PC-9 (cell line): ENCODE measurements at regions not wholly inside any gene's neighbourhood (a gene's known extent, or its start where the extent isn't known, plus 50 kb on each side); places are given as distances from the start of the nearest gene placed in this dataset.

Source experiments
- BruUV-seq: library from RNA; stranded (reverse); fragments of 400-500 nt; replicated peaks from 2 replicates; lab custom pipeline; 2021; lab: Mats Ljungman, UMichigan
- CTCF ChIA-PET: fragments of 300-600 bp; sonication (Branson Sonifier 250); formaldehyde crosslinking; loops from one replicate; lab custom pipeline; 2022; ENCODE audit warnings: antibody characterized with exemption; lab: Charles Lee
- POLR2A ChIA-PET: fragments of 300-600 bp; sonication (Branson Sonifier 250); formaldehyde crosslinking; loops from one replicate; lab custom pipeline; 2022; ENCODE audit warnings: antibody characterized with exemption; ENCODE audit not compliant: unreplicated experiment; lab: Charles Lee
- DNase-seq, 2 experiments: peaks; one replicate each; pipeline versions ENCODE4 v3.0.0 to v3.0.0-alpha.2; 2015 to 2022; ENCODE audit warnings: mixed read lengths in 1 of 2
- H2AFZ ChIP-seq: fragments of 200-600 bp; sonication (generic); 2 replicates; pipeline ENCODE4 v1.8.1; 2017; ENCODE audit warnings: antibody characterized with exemption
- H3F3A ChIP-seq: fragments of 200-600 bp; sonication (generic); 2 replicates; pipeline ENCODE4 v1.8.1; 2017; ENCODE audit warnings: antibody characterized with exemption, mild to moderate bottlenecking, low read depth; ENCODE audit not compliant: insufficient read depth
- H3K27ac ChIP-seq: fragments of 200-600 bp; sonication (generic); 2 replicates; pipeline ENCODE4 v1.6.1; 2016; ENCODE audit warnings: mixed run types
- H3K27me3 ChIP-seq: fragments of 200-600 bp; sonication (generic); 2 replicates; pipeline ENCODE4 v1.6.1; 2016; ENCODE audit warnings: low read depth, mixed run types; ENCODE audit not compliant: insufficient read depth
- H3K36me3 ChIP-seq: fragments of 200-600 bp; sonication (generic); 2 replicates; pipeline ENCODE4 v1.6.1; 2016; ENCODE audit warnings: low read depth, mixed run types
- H3K4me1 ChIP-seq: fragments of 200-600 bp; sonication (generic); replicated peaks from 2 replicates; pipeline ENCODE4 v1.6.1; 2016; ENCODE audit warnings: mixed run types; ENCODE audit not compliant: insufficient read depth
- H3K4me2 ChIP-seq: fragments of 200-600 bp; sonication (generic); 2 replicates; pipeline ENCODE4 v1.6.1; 2017; ENCODE audit warnings: mixed run types
- H3K4me3 ChIP-seq: fragments of 200-600 bp; sonication (generic); 2 replicates; pipeline ENCODE4 v1.6.1; 2016; ENCODE audit warnings: mixed run types
- H3K79me2 ChIP-seq: fragments of 200-600 bp; sonication (generic); 2 replicates; pipeline ENCODE4 v1.6.1; 2017; ENCODE audit warnings: low read depth, mixed run types
- H3K9me2 ChIP-seq: fragments of 200-600 bp; sonication (generic); 2 replicates; pipeline ENCODE4 v1.8.1; 2017; ENCODE audit warnings: mild to moderate bottlenecking; ENCODE audit not compliant: insufficient read depth
- H3K9me3 ChIP-seq: fragments of 200-600 bp; sonication (generic); 2 replicates; pipeline ENCODE4 v1.8.1; 2016; ENCODE audit warnings: low read depth; ENCODE audit not compliant: insufficient read depth
- H4K20me1 ChIP-seq: fragments of 200-600 bp; sonication (generic); 2 replicates; pipeline ENCODE4 v1.8.1; 2017; ENCODE audit not compliant: insufficient read depth
- EZH2 ChIP-seq: fragments of 200-600 bp; sonication (generic); IDR thresholded peaks from 2 replicates; pipeline ENCODE4 v1.8.0; 2017; ENCODE audit warnings: antibody characterized with exemption, low read depth
- intact Hi-C: fragments of 100-400 bp; cut with micrococcal nuclease; formaldehyde crosslinking; loops from one replicate; pipeline ENCODE4 v1.10.0; 2022; ENCODE audit not compliant: unreplicated experiment
- TF ChIP-seq, protein P1 (sequence below): fragments of 200-600 bp; sonication (generic); conservative IDR thresholded peaks from 2 replicates; pipeline ENCODE4 v1.6.1; 2017; ENCODE audit warnings: mixed run types, antibody characterized with exemption, mild to moderate bottlenecking, moderate library complexity

DNA sequence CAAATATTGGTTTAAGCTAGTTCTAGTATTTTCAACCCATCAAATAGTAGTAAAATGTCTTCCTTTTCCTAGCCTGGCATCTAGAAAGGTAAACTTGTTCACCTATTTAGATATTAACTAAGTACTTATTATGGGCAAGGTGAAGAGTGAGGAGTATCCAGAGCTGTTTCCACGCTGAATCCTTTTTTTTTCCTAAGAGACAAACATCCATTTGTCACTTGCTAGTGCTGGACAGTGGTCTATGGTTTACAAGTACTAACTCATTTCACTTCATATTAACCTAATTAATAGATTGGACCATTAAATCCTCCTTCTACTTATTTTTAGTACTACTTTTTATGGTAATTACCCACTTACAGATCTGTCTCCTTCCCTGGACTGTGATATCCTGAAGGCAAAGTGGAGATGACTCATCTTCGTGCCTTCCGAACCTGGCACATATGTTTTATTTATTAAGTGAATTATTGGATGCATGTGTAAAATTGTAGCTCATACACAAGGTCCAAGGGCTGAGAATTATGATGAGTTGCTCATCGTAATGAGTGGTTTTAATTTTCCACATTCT is 159.6 kb upstream of the IGFBP3 start:
- Histone ChIP-seq H3K9me2 (no peaks in the 10 kb centered on the region), H3K27me3 (no peaks in the 10 kb centered on the region), H2AFZ (no peak overlapping the region), H3K4me3 (no peak overlapping the region), H3K36me3 (no peaks in the 10 kb centered on the region), H3K79me2 (no peaks in the 10 kb centered on the region), H3K27ac (no peak overlapping the region), H3F3A (0 out of 2 replicates have a peak, but pooled peaks cover 3% of the 10 kb centered on the region), H3K4me2 (no peak overlapping the region), H3K4me1 (no peaks in the 10 kb centered on the region), H3K9me3 (no peaks in the 10 kb centered on the region), H4K20me1 (no peaks in the 10 kb centered on the region)
- intact Hi-C loops: no loop called here
- ChIA-PET POLR2A (no interaction called here), CTCF (no interaction called here)
- no peak for TF ChIP-seq EZH2
- TF ChIP-seq, protein P1, sequence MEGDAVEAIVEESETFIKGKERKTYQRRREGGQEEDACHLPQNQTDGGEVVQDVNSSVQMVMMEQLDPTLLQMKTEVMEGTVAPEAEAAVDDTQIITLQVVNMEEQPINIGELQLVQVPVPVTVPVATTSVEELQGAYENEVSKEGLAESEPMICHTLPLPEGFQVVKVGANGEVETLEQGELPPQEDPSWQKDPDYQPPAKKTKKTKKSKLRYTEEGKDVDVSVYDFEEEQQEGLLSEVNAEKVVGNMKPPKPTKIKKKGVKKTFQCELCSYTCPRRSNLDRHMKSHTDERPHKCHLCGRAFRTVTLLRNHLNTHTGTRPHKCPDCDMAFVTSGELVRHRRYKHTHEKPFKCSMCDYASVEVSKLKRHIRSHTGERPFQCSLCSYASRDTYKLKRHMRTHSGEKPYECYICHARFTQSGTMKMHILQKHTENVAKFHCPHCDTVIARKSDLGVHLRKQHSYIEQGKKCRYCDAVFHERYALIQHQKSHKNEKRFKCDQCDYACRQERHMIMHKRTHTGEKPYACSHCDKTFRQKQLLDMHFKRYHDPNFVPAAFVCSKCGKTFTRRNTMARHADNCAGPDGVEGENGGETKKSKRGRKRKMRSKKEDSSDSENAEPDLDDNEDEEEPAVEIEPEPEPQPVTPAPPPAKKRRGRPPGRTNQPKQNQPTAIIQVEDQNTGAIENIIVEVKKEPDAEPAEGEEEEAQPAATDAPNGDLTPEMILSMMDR: no peak
- BruUV-seq: no TSS peak
- no peak for DNase-seq

DNA sequence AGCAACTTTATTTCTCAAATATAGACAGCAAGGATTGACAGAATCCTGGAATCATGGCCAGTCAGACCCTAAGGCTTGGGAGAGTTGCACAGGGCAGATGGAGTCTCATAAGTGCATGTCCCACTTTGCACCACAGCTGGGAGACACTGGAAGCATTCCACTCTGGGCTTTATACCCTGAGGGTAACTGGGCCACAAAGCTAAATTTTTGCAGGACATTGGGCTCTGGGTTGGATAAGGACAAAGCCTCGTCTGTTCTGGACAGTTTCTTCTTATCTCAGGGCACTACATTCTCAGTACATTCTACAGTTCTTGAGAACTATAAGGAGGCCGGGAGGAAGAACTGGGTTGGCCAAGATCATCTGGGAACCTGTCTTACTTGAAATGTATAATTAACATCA is 158.3 kb upstream of the IGFBP3 start:
- H3K4me3 ChIP-seq: no peak overlapping the region
- H4K20me1 ChIP-seq: no peaks in the 10 kb centered on the region
- H3K9me3 ChIP-seq: no peaks in the 10 kb centered on the region
- no peak for TF ChIP-seq EZH2
- no TSS peak for BruUV-seq
- H3K27ac ChIP-seq: no peak overlapping the region
- no peak for DNase-seq
- 0 out of 2 replicates have a peak, but pooled peaks cover 3% of the 10 kb centered on the region for H3F3A ChIP-seq
- no peaks in the 10 kb centered on the region for H3K79me2 ChIP-seq
- ChIA-PET POLR2A (no interaction called here), CTCF (no interaction called here)
- H3K9me2 ChIP-seq: no peaks in the 10 kb centered on the region
- H3K4me1 ChIP-seq: no peaks in the 10 kb centered on the region
- no peak overlapping the region for H2AFZ ChIP-seq
- H3K4me2 ChIP-seq: no peak overlapping the region
- intact Hi-C loops: no loop called here
- H3K36me3 ChIP-seq: no peaks in the 10 kb centered on the region
- H3K27me3 ChIP-seq: no peaks in the 10 kb centered on the region

DNA sequence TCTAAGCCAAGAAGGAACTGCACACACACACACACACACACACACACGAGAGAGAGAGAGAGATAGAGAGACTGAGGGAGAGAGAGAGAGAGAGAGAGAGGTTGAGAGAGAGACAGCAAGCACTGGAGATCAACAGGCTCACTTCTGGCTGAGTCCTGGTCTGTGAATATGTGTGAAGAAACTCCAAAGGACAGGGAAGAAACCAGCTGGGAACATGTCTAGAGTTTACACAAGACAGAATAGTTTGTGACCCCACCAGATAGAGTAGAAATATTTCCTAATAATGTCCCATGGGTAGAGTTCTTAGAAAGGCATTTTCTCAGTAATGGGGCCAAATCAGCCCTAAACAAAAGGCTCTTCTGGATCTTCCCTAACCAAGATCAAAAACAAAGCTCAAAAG is 155.5 kb upstream of the IGFBP3 start:
- DNase-seq: no peak
- CTCF ChIA-PET: no interaction called here
- Histone ChIP-seq H3K27ac (no peak overlapping the region), H3K9me2 (no peaks in the 10 kb centered on the region), H3K4me2 (no peak overlapping the region), H3K36me3 (no peaks in the 10 kb centered on the region), H3K27me3 (no peaks in the 10 kb centered on the region), H2AFZ (no peak overlapping the region), H4K20me1 (no peaks in the 10 kb centered on the region), H3K4me1 (peaks cover 20% of the 10 kb centered on the region), H3K79me2 (no peaks in the 10 kb centered on the region), H3F3A (peaks cover 12% of the 10 kb centered on the region), H3K9me3 (no peaks in the 10 kb centered on the region), H3K4me3 (no peak overlapping the region)
- POLR2A ChIA-PET: interaction anchor here (0.5 kb wide), 1 partner anchor 416 kb away, joined by 3 read pairs; no protein-coding TSS in a partner anchor
- BruUV-seq: no TSS peak
- intact Hi-C loops: no loop called here
- TF ChIP-seq, protein P1: no peak
- TF ChIP-seq EZH2: no peak
